GM23248 (cell line): ENCODE measurements at regions not wholly inside any gene's neighbourhood (a gene's known extent, or its start where the extent isn't known, plus 50 kb on each side); places are given as distances from the start of the nearest gene placed in this dataset.

Source experiments
- DNase-seq: peaks from one replicate; pipeline ENCODE4 v3.0.0-alpha.2; 2015
- H2AFZ ChIP-seq: fragments of 200-600 bp; sonication (generic); 2 replicates; pipeline ENCODE4 v1.6.1; 2016; ENCODE audit warnings: antibody characterized with exemption
- H3F3A ChIP-seq: fragments of 200-600 bp; sonication (generic); 2 replicates; pipeline ENCODE4 v1.6.1; 2016; ENCODE audit warnings: mild to moderate bottlenecking, antibody characterized with exemption, mixed run types; ENCODE audit not compliant: insufficient read depth
- H3K27ac ChIP-seq: fragments of 200-600 bp; sonication (generic); 2 replicates; pipeline ENCODE4 v1.5.1; 2016; ENCODE audit warnings: mild to moderate bottlenecking
- H3K27me3 ChIP-seq: fragments of 200-600 bp; sonication (generic); replicated peaks from 2 replicates; pipeline ENCODE4 v1.6.1; 2016; ENCODE audit warnings: mild to moderate bottlenecking; ENCODE audit not compliant: insufficient read depth
- H3K36me3 ChIP-seq: fragments of 200-600 bp; sonication (generic); 2 replicates; pipeline ENCODE4 v1.6.1; 2016; ENCODE audit warnings: low read depth, mild to moderate bottlenecking
- H3K4me1 ChIP-seq: fragments of 200-600 bp; sonication (generic); 2 replicates; pipeline ENCODE4 v1.6.1; 2016; ENCODE audit warnings: mild to moderate bottlenecking; ENCODE audit not compliant: insufficient read depth
- H3K4me2 ChIP-seq: fragments of 200-600 bp; sonication (generic); one replicate; pipeline ENCODE4 v1.6.1; 2016; ENCODE audit warnings: mild to moderate bottlenecking; ENCODE audit not compliant: unreplicated experiment
- H3K4me3 ChIP-seq: fragments of 200-600 bp; sonication (generic); 2 replicates; pipeline ENCODE4 v1.5.1; 2016; ENCODE audit warnings: mild to moderate bottlenecking
- H3K79me2 ChIP-seq: fragments of 200-600 bp; sonication (generic); 2 replicates; pipeline ENCODE4 v1.6.1; 2016; ENCODE audit warnings: mild to moderate bottlenecking; ENCODE audit not compliant: insufficient read depth
- H3K9ac ChIP-seq: fragments of 200-600 bp; sonication (generic); 2 replicates; pipeline ENCODE4 v1.6.1; 2016; ENCODE audit warnings: mild to moderate bottlenecking
- H3K9me2 ChIP-seq: fragments of 200-600 bp; sonication (generic); 2 replicates; pipeline ENCODE4 v1.6.1; 2016; ENCODE audit warnings: mixed run types, mild to moderate bottlenecking, moderate library complexity; ENCODE audit not compliant: insufficient read depth
- H3K9me3 ChIP-seq: fragments of 200-600 bp; sonication (generic); one replicate; pipeline ENCODE4 v1.6.1; 2017; ENCODE audit warnings: low read depth
- H4K20me1 ChIP-seq: fragments of 200-600 bp; sonication (generic); 2 replicates; pipeline ENCODE4 v1.6.0; 2016; ENCODE audit not compliant: insufficient read depth
- EZH2 ChIP-seq: fragments of 200-600 bp; sonication (generic); IDR thresholded peaks from 2 replicates; pipeline ENCODE4 v1.6.1; 2018; ENCODE audit warnings: antibody characterized with exemption, mild to moderate bottlenecking; ENCODE audit not compliant: insufficient read depth, poor library complexity, severe bottlenecking
- EZH2phosphoT487 ChIP-seq: fragments of 200-600 bp; sonication (generic); IDR thresholded peaks from 2 replicates; pipeline ENCODE4 v1.6.1; 2018; ENCODE audit warnings: antibody characterized with exemption, moderate library complexity, mild to moderate bottlenecking, low read depth; ENCODE audit not compliant: insufficient read depth
- WGBS, 2 experiments: methylation state at CpG; one replicate each; pipeline ENCODE4 v1.1.6; 2015 to 2017; ENCODE audit warnings: low lambda C conversion rate in 2 of 2, low coverage in 1 of 2; ENCODE audit errors: missing lambda C conversion rate in 2 of 2; 5-methylcytosine and 5-hydroxymethylcytosine counted together
- in situ Hi-C: fragments of 300-500 bp; cut with MboI; formaldehyde crosslinking; loops from 2 replicates; pipeline ENCODE4 v1.15.0; 2020

GRCh38 chr4:56261027-56261426, 126.3 kb downstream of the AASDH start:
- no peaks in the 10 kb centered on the region for H3K79me2 ChIP-seq
- no peaks in the 10 kb centered on the region for H3K4me1 ChIP-seq
- no peak for DNase-seq
- no peak overlapping the region for H3K9ac ChIP-seq
- no peaks in the 10 kb centered on the region for H3F3A ChIP-seq
- no peaks in the 10 kb centered on the region for H4K20me1 ChIP-seq
- no peak overlapping the region for H3K4me2 ChIP-seq
- in situ Hi-C loops = no loop called here
- H3K27ac ChIP-seq = no peak overlapping the region
- H3K36me3 ChIP-seq = no peaks in the 10 kb centered on the region
- no peaks in the 10 kb centered on the region; the same call in 1 of the 2 replicates for H3K27me3 ChIP-seq
- H3K9me2 ChIP-seq = no peaks in the 10 kb centered on the region
- TF ChIP-seq EZH2phosphoT487 (no peak), EZH2 (no peak)
- 15 to 19% methylated on average over 6 of the region's 6 CpGs for WGBS, 2 experiments
- H3K9me3 ChIP-seq = no peaks in the 10 kb centered on the region
- H2AFZ ChIP-seq = no peak overlapping the region
- no peak overlapping the region for H3K4me3 ChIP-seq

GRCh38 chr4:56260320-56260719, 127.0 kb downstream of the AASDH start:
- H3K9me3 ChIP-seq = no peaks in the 10 kb centered on the region
- no peak overlapping the region for H3K4me3 ChIP-seq
- no peaks in the 10 kb centered on the region for H3K36me3 ChIP-seq
- TF ChIP-seq EZH2 (no peak), EZH2phosphoT487 (no peak)
- H2AFZ ChIP-seq = no peak overlapping the region
- no peaks in the 10 kb centered on the region for H3K4me1 ChIP-seq
- no peaks in the 10 kb centered on the region for H4K20me1 ChIP-seq
- WGBS, 2 experiments = 14 to 20% methylated on average over 4 of the region's 4 CpGs
- no peaks in the 10 kb centered on the region for H3F3A ChIP-seq
- H3K27ac ChIP-seq = no peak overlapping the region
- H3K79me2 ChIP-seq = no peaks in the 10 kb centered on the region
- H3K4me2 ChIP-seq = no peak overlapping the region
- H3K9me2 ChIP-seq = no peaks in the 10 kb centered on the region
- H3K9ac ChIP-seq = no peak overlapping the region
- no peak for DNase-seq
- no peaks in the 10 kb centered on the region; the same call in 1 of the 2 replicates for H3K27me3 ChIP-seq
- in situ Hi-C loops = no loop called here

- Histone ChIP-seq H3K27me3 (no peaks in the 10 kb centered on the region; the same call in 1 of the 2 replicates), H2AFZ (no peak overlapping the region), H3K27ac (no peak overlapping the region), H3K79me2 (no peaks in the 10 kb centered on the region), H4K20me1 (no peaks in the 10 kb centered on the region), H3K36me3 (no peaks in the 10 kb centered on the region), H3K9me3 (no peaks in the 10 kb centered on the region), H3K4me1 (no peaks in the 10 kb centered on the region), H3K9ac (no peak overlapping the region), H3F3A (no peaks in the 10 kb centered on the region), H3K4me3 (no peak overlapping the region), H3K9me2 (no peaks in the 10 kb centered on the region), H3K4me2 (no peak overlapping the region)
- TF ChIP-seq EZH2phosphoT487 (no peak), EZH2 (no peak)
- 8 to 12% methylated on average over 2 of the region's 2 CpGs for WGBS, 2 experiments
- in situ Hi-C loops = no loop called here
- no peak for DNase-seq
Observed at GRCh38 chr4:56259655-56260054, 127.6 kb downstream of the AASDH start.

- Histone ChIP-seq H3K9me2 (no peaks in the 10 kb centered on the region), H3K27ac (no peak overlapping the region), H3F3A (no peaks in the 10 kb centered on the region), H3K27me3 (peaks cover 15% of the 10 kb centered on the region; the same call in 1 of the 2 replicates), H3K36me3 (no peaks in the 10 kb centered on the region), H4K20me1 (no peaks in the 10 kb centered on the region), H3K4me3 (no peak overlapping the region), H3K9me3 (no peaks in the 10 kb centered on the region), H3K4me2 (no peak overlapping the region), H3K4me1 (no peaks in the 10 kb centered on the region), H3K79me2 (no peaks in the 10 kb centered on the region), H2AFZ (no peak overlapping the region), H3K9ac (no peak overlapping the region)
- TF ChIP-seq EZH2 (no peak), EZH2phosphoT487 (no peak)
- in situ Hi-C loops = no loop called here
- no peak for DNase-seq
- 38 to 41% methylated on average over 1 of the region's 1 CpG for WGBS, 2 experiments
Observed at GRCh38 chr4:56255820-56256219, 131.5 kb downstream of the AASDH start.
